Brain microvascular endothelial cell (primary cell): ENCODE measurements at regions not wholly inside any gene's neighbourhood (a gene's known extent, or its start where the extent isn't known, plus 50 kb on each side); places are given as distances from the start of the nearest gene placed in this dataset.

Experiments used
- DNase-seq: peaks from one replicate; pipeline ENCODE4 v3.0.0-alpha.2; 2020
- H3K27ac ChIP-seq: fragments of 250-450 bp; sonication (Bioruptor Pico); 2 replicates; pipeline ENCODE4 v1.5.1; 2020; ENCODE audit warnings: mild to moderate bottlenecking, moderate library complexity
- H3K27me3 ChIP-seq: fragments of 250-450 bp; sonication (Bioruptor Pico); replicated peaks from 2 replicates; pipeline ENCODE4 v1.5.1; 2020; ENCODE audit warnings: mild to moderate bottlenecking
- H3K36me3 ChIP-seq: fragments of 250-450 bp; sonication (Bioruptor Pico); replicated peaks from 2 replicates; pipeline ENCODE4 v1.5.1; 2020; ENCODE audit warnings: mild to moderate bottlenecking
- H3K4me3 ChIP-seq: 2 replicates; pipeline ENCODE4 v1.5.1; 2011; ENCODE audit warnings: low read depth, mild to moderate bottlenecking, control low read depth, low read length, moderate library complexity
- CTCF ChIP-seq: IDR thresholded peaks from 2 replicates; pipeline ENCODE4 v1.5.1; 2011; ENCODE audit warnings: low read depth, mild to moderate bottlenecking, moderate library complexity, low read length, control low read depth, inconsistent platforms; ENCODE audit errors: missing control alignments
- in situ Hi-C: cut with HindIII; loops from 2 replicates; pipeline ENCODE4 v1.10.0; 2017; ENCODE audit warnings: low sequenced_read_pairs, low pct_ligation_motif_present

DNA sequence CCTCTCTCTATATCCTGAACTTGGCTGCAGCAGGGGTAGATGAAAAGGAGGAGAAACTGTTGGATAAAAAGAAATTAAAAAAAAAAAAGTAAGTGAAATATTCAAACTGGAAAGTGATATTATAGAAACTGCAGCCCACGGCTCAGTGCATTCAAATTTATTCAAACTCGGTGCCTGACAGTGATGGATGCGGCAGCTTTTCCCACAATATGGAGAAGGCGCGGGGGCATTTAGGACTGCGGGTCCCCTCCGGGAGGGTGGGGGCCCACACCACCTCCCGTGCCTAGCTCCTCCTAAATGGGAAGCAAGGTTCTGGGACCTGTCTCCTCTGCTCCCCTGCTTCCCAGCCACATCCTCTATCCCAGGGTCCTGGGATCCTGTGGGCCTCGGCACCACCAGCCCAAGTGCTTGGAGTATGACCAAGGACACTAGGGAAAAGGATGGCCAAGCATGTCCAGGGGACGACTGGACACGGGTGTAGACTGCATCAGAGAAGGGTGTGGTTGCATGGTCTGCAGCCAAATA lies 82.4 kb downstream of the HIF1AN start:
- H3K27ac ChIP-seq: no peak overlapping the region
- DNase-seq: no peak
- H3K36me3 ChIP-seq: no peaks in the 10 kb centered on the region
- no peak for TF ChIP-seq CTCF
- H3K27me3 ChIP-seq: peaks cover 24% of the 10 kb centered on the region
- no peak overlapping the region for H3K4me3 ChIP-seq
- in situ Hi-C loops: no loop called here

DNA sequence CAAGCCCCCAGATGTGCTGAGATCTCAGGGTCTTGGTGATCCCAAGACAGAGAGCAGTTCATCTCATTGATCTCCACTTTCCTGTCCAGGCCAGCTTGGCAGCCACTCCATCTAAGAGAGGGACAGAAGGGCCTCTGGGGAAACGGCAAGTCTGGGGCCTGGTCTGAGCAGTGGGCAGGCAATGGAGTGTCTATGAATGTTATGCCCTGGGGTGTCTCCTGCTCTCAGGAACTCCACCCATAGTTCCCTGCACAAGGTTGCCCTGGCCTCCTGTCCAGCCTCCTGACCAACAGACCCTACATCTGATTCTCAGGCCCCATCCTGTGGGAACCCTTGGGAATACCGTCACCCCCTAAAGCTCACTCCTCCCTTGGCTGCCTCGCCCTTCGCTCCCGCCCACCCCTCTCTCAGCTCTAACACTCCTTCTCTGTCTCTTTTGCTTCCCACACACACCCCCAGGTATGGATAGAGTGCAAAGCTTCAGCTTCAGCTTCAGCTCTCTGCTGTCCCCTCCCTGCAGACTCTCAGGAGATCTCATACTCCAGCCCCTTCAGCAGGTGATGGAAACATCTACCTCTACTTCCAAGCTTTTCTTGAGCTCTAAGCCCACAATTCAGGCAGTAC lies 83.0 kb downstream of the HIF1AN start:
- DNase-seq: no peak
- no peak for TF ChIP-seq CTCF
- H3K36me3 ChIP-seq: no peaks in the 10 kb centered on the region
- H3K4me3 ChIP-seq: no peak overlapping the region
- in situ Hi-C loops: no loop called here
- H3K27ac ChIP-seq: no peak overlapping the region
- H3K27me3 ChIP-seq: peaks cover 26% of the 10 kb centered on the region

DNA sequence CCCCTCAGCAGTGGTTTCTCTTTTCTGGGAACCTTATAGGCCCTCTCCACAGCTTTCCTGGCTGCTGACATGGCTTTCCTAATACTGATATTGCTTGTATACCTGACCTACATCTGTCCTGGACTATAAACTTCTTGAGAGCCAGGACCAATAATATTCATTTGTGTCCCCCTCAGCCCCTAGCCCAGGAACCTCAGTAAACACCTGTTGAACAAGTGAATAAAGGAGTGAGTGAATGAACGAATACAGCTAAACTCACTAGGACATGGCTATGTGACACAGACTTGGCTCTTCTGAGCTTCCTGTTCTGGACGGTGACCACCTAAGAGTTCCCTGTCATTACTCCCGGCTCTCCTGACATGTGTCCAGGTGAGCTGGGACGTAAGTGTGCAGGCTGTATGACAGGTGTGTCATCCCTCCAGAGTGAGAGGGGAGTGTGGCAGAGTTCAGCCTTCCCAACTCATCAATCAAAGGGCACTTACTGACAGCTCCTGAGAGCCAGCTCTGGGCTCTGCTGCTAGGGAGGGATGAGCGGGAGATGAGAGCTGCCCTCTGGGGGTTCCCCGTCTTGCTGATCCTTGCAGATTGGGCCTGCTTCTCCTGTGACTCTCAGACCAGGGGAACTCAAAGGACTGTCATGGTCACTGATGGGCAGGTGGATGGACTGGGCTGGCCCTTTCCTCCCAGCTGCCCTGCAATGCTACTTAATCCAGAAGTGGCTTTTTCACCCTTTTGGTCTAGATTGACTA lies 84.5 kb downstream of the HIF1AN start:
- Histone ChIP-seq H3K4me3 (no peak overlapping the region), H3K36me3 (no peaks in the 10 kb centered on the region), H3K27ac (no peak overlapping the region), H3K27me3 (peaks cover 36% of the 10 kb centered on the region)
- in situ Hi-C loops: no loop called here
- DNase-seq: no peak
- no peak for TF ChIP-seq CTCF

DNA sequence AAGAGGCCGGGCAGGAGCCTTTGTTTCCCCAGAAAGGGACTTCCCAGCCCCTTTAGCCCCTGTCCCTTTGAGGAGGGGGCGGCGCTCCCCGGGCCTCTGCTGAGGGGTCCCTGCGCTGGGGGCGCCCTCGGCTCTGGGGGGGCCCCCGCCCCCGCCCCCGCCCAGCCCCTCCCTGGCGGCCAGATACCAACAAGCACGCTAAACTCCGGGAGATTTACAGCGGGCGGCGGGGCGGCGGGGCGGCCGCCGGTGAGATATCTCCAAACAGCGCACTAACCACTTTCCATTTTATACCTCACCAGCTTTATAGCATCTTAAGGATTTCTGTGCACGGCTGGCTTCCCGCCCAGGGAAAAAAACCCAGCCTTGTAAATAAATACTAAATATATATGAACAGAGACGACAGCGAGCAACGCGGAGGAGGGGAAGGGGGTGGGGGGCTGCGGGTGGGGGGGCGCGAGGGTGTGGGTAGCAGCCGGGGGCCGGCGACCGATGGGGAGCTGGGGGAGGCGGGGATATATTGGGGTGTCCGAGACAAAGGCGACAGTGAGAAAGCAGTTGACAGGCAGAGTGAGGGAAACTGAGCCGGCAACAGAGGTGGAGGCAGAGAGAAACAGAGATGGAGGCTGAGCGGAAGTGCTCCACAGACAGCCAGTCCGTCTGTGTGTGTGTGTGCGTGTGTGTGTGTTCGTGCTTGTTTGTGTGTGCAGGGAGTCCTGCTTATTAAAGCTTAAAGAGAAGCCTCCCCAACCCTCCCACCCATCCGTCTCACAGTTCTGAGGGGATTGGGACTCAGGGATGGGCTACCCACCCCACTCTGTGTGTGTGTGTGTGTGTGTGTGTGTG lies 85.8 kb downstream of the HIF1AN start:
- Histone ChIP-seq H3K4me3 (no peak overlapping the region), H3K36me3 (no peaks in the 10 kb centered on the region), H3K27me3 (peaks cover 42% of the 10 kb centered on the region), H3K27ac (no peak overlapping the region)
- no peak for DNase-seq
- TF ChIP-seq CTCF: no peak
- in situ Hi-C loops: no loop called here

DNA sequence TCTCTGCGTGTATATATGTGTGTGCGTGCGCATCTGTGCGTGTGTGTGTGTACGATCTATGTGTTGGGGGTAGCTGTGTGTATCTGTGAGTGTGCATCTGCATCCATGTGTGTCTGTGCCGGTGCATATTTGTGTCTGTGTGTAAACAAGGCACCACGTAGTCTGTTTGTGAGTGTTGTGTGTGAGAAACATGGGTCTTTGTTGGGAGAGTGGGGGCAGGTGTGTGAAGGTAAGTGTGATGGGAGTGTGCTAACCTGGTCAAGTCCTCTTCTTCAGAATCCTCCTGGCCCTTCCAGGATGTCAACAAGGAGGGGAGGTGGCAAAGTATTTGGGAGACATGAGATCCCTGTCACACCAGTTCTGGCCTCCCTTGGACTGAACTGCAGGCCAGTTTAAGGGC lies 87.2 kb downstream of the HIF1AN start:
- H3K27me3 ChIP-seq: peaks cover 42% of the 10 kb centered on the region
- H3K36me3 ChIP-seq: no peaks in the 10 kb centered on the region
- no peak for TF ChIP-seq CTCF
- H3K27ac ChIP-seq: no peak overlapping the region
- in situ Hi-C loops: no loop called here
- no peak overlapping the region for H3K4me3 ChIP-seq
- no peak for DNase-seq
